Gastroesophageal sphincter (tissue), 3 donors: ENCODE measurements at regions not wholly inside any gene's neighbourhood (a gene's known extent, or its start where the extent isn't known, plus 50 kb on each side); places are given as distances from the start of the nearest gene placed in this dataset.

ENCODE experiments used
- POLR2A ChIP-seq, 2 donors: fragments of 450-650 bp; IDR thresholded peaks; one replicate each; pipeline ENCODE4 v1.6.1; 2017; ENCODE audit warnings: antibody characterized with exemption in 2 of 2, mild to moderate bottlenecking in 2 of 2, moderate library complexity in 1 of 2
- TF ChIP-seq, protein P1 (sequence below), 4 experiments: fragments of 200-600 bp in 2 of 4; fragments of 450-650 bp in 2 of 4; sonication (generic) in 1 of 4; IDR thresholded peaks; one replicate each; pipeline ENCODE4 v1.5.1; 2017 to 2019; ENCODE audit warnings: antibody characterized with exemption in 4 of 4, mild to moderate bottlenecking in 2 of 4, moderate library complexity in 2 of 4

DNA sequence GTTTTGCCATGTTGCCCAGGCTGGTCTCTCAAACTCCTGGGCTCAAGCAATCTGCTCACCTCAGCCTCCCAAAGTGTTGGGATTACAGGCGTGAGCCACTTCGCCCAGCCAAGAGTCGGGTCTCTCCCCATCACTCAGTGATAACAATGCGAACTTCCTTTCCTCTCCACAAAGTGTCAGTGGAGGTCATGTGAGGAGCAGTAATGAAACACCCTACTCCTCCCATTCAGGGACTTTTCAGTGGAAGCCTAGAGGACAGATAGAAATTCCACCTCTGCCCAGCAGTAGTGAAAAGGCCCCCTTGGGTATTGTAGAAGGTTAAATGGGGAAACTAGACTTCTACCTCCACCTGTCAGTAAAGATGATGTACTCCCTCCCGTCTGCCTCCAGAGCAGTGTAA, 141.9 kb upstream of the STK26 start:
- TF ChIP-seq, protein P1, sequence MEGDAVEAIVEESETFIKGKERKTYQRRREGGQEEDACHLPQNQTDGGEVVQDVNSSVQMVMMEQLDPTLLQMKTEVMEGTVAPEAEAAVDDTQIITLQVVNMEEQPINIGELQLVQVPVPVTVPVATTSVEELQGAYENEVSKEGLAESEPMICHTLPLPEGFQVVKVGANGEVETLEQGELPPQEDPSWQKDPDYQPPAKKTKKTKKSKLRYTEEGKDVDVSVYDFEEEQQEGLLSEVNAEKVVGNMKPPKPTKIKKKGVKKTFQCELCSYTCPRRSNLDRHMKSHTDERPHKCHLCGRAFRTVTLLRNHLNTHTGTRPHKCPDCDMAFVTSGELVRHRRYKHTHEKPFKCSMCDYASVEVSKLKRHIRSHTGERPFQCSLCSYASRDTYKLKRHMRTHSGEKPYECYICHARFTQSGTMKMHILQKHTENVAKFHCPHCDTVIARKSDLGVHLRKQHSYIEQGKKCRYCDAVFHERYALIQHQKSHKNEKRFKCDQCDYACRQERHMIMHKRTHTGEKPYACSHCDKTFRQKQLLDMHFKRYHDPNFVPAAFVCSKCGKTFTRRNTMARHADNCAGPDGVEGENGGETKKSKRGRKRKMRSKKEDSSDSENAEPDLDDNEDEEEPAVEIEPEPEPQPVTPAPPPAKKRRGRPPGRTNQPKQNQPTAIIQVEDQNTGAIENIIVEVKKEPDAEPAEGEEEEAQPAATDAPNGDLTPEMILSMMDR (IDR thresholded peaks at IDR 0.05): no peak
- no peak for TF ChIP-seq POLR2A (IDR thresholded peaks at IDR 0.05)
